ENCODE measurements at regions not wholly inside any gene's neighbourhood (a gene's known extent, or its start where the extent isn't known, plus 50 kb on each side); places are given as distances from the start of the nearest gene placed in this dataset.

DNA sequence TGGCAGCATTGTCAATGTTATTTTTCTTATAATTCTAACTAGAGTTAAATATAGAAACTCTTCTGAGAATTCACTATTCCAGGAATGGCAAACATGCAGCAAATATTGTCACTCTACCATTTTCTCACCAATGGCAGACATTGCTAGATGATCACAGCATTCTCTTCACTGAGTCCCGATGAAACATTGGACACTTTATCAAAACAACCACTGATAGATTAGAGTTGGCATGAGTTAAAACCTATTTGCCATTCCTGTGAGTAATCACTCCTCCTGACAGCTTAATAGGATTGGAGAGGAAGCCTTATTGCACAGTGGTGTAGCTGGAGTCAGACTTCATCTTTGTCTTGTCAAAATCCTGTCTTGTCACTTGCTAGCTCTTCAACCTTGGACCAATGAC, 163.9 kb upstream of the THUMPD2 start:
- Histone ChIP-seq H4K20me1 (replicated peaks in 1 of 2; ENCODE audit: control insufficient read depth in 1 of 2, insufficient read depth in 2 of 2, low read length in 2 of 2) (no peaks in the 10 kb centered on the region), H3K9me3 (ENCODE audit: insufficient read depth in 2 of 2, low read depth in 1 of 2, low read length in 1 of 2) (no peaks in the 10 kb centered on the region), H2BK15ac (ENCODE audit: low read length) (no peak overlapping the region), H4K91ac (replicated peaks; ENCODE audit: insufficient read length, low read length) (no peak overlapping the region), H2AFZ (ENCODE audit: low read length) (no peak overlapping the region), H3K4ac (replicated peaks; ENCODE audit: insufficient read length, low read depth, low read length) (no peak overlapping the region), H3K4me3 (ENCODE audit: extremely low read depth in 1 of 4, insufficient read depth in 2 of 4, low read depth in 3 of 4, low read length in 4 of 4) (no peak overlapping the region), H3K27me3 (replicated peaks in 1 of 4; ENCODE audit: control insufficient read depth in 3 of 4, extremely low read depth in 1 of 4, insufficient read depth in 3 of 4, low read length in 3 of 4) (no peaks in the 10 kb centered on the region), H3K18ac (ENCODE audit: extremely low read depth, low read length) (no peak overlapping the region), H2BK5ac (ENCODE audit: low read depth, low read length) (no peak overlapping the region), H3K79me1 (ENCODE audit: low read depth, low read length) (no peaks in the 10 kb centered on the region), H3K27ac (ENCODE audit: low read depth, low read length) (no peak overlapping the region), H3K14ac (ENCODE audit: insufficient read length) (no peak overlapping the region), H3K79me2 (ENCODE audit: control insufficient read depth in 1 of 2, insufficient read depth in 2 of 2, low read length in 2 of 2) (no peaks in the 10 kb centered on the region), H2BK120ac (replicated peaks; ENCODE audit: low read depth, low read length) (no peak overlapping the region), H3K23me2 (ENCODE audit: low read depth, low read length) (no peaks in the 10 kb centered on the region; the same call in 1 of the 2 replicates), H4K5ac (ENCODE audit: insufficient read length, low read depth, low read length) (no peak overlapping the region), H3K56ac (replicated peaks; ENCODE audit: insufficient read length, low read depth, low read length) (no peak overlapping the region), H3K4me2 (ENCODE audit: insufficient read depth in 1 of 2, low read depth in 2 of 2, low read length in 2 of 2) (no peak overlapping the region), H3K9ac (replicated peaks in 1 of 4; ENCODE audit: extremely low read depth in 1 of 4, low read depth in 3 of 4, low read length in 3 of 4) (no peak overlapping the region), H3K4me1 (replicated peaks in 1 of 4; ENCODE audit: control insufficient read depth in 3 of 4, insufficient read depth in 4 of 4, low read length in 3 of 4) (no peaks in the 10 kb centered on the region), H2AK5ac (ENCODE audit: low read depth, low read length) (no peak overlapping the region), H2BK12ac (ENCODE audit: low read depth, low read length) (no peak overlapping the region), H4K8ac (ENCODE audit: extremely low read depth, insufficient read depth, low read length) (no peak overlapping the region), H3K36me3 (ENCODE audit: control insufficient read depth in 2 of 4, insufficient read depth in 4 of 4, low read length in 3 of 4) (no peaks in the 10 kb centered on the region), H3K23ac (ENCODE audit: insufficient read length) (no peak overlapping the region), H2BK20ac (ENCODE audit: low read length) (no peak overlapping the region)
- POLR2A ChIA-PET (ENCODE audit: partially characterized antibody), result no interaction called here
- DNase-seq (ENCODE audit: low read depth in 1 of 2, low spot score in 2 of 2), result no peak
- CTCF ChIA-PET (ENCODE audit: partially characterized antibody), result no interaction called here
- WGBS, 2 experiments (ENCODE audit: extremely low coverage in 1 of 2, insufficient coverage in 1 of 2, insufficient read length in 1 of 2, insufficient replicate concordance in 2 of 2, low coverage in 1 of 2, low lambda C conversion rate in 2 of 2, missing lambda C conversion rate in 1 of 2), result 100% methylated on average over 1 of the region's 1 CpG; no CpG with 5 or more reads in 1 of the 2 experiments
- no peak for FAIRE-seq
- TF ChIP-seq CHD1 (IDR thresholded peaks at IDR 0.05; ENCODE audit: low read depth, low read length), result no peak
- no peak for TF ChIP-seq POU5F1 (IDR thresholded peaks at IDR 0.05; ENCODE audit: low read depth, low read length)
- no peak for TF ChIP-seq SIRT6 (IDR thresholded peaks at IDR 0.05; ENCODE audit: low read length)
- TF ChIP-seq SIX5 (IDR thresholded peaks at IDR 0.05; ENCODE audit: low read depth, low read length), result no peak
- TF ChIP-seq RAD21 (IDR thresholded peaks at IDR 0.05 in 1 of 2, conservative IDR thresholded peaks at IDR 0.05 in 1 of 2; ENCODE audit: low read depth in 2 of 2, low read length in 2 of 2), result no peak
- TF ChIP-seq ASH2L (IDR thresholded peaks at IDR 0.05; ENCODE audit: low read length), result no peak
- no peak for TF ChIP-seq CEBPB (IDR thresholded peaks at IDR 0.05; ENCODE audit: low read depth, low read length)
- no peak for TF ChIP-seq SP1 (IDR thresholded peaks at IDR 0.05; ENCODE audit: low read depth, low read length)
- no peak for TF ChIP-seq TEAD4 (IDR thresholded peaks at IDR 0.05; ENCODE audit: low read depth, low read length)
- TF ChIP-seq KDM5A (IDR thresholded peaks at IDR 0.05; ENCODE audit: low read length), result no peak
- no peak for TF ChIP-seq BCL11A (IDR thresholded peaks at IDR 0.05; ENCODE audit: low read depth in 2 of 2, low read length in 2 of 2)
- no peak for TF ChIP-seq EZH2 (IDR thresholded peaks at IDR 0.05; ENCODE audit: low read depth, low read length, severe bottlenecking)
- TF ChIP-seq SAP30 (IDR thresholded peaks at IDR 0.05; ENCODE audit: insufficient read depth, insufficient replicate concordance, low read length), result no peak
- no peak for TF ChIP-seq SRF (IDR thresholded peaks at IDR 0.05; ENCODE audit: low read depth, low read length)
- no peak for TF ChIP-seq EGR1 (IDR thresholded peaks at IDR 0.05; ENCODE audit: borderline replicate concordance, low read depth, low read length)
- TF ChIP-seq SIN3A (conservative IDR thresholded peaks at IDR 0.05 in 1 of 2, IDR thresholded peaks at IDR 0.05 in 1 of 2; ENCODE audit: low read depth in 1 of 2, low read length in 2 of 2), result no peak

All from H1 (cell line).